ENCODE measurements at regions not wholly inside any gene's neighbourhood (a gene's known extent, or its start where the extent isn't known, plus 50 kb on each side); places are given as distances from the start of the nearest gene placed in this dataset.

GRCh38 chr19:28284389-28284788, 928.6 kb downstream of the UQCRFS1 start:
- TF ChIP-seq, protein P1, sequence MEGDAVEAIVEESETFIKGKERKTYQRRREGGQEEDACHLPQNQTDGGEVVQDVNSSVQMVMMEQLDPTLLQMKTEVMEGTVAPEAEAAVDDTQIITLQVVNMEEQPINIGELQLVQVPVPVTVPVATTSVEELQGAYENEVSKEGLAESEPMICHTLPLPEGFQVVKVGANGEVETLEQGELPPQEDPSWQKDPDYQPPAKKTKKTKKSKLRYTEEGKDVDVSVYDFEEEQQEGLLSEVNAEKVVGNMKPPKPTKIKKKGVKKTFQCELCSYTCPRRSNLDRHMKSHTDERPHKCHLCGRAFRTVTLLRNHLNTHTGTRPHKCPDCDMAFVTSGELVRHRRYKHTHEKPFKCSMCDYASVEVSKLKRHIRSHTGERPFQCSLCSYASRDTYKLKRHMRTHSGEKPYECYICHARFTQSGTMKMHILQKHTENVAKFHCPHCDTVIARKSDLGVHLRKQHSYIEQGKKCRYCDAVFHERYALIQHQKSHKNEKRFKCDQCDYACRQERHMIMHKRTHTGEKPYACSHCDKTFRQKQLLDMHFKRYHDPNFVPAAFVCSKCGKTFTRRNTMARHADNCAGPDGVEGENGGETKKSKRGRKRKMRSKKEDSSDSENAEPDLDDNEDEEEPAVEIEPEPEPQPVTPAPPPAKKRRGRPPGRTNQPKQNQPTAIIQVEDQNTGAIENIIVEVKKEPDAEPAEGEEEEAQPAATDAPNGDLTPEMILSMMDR (IDR thresholded peaks at IDR 0.05; ENCODE audit: unreplicated experiment), result no peak
- no TSS peak for BruUV-seq (replicated peaks)
- Mint-ChIP-seq H3K27ac (ENCODE audit: unreplicated experiment) (no peak overlapping the region), H3K27me3 (ENCODE audit: unreplicated experiment) (no peaks in the 10 kb centered on the region), H3K9me3 (ENCODE audit: low read depth, unreplicated experiment) (peaks cover 10% of the 10 kb centered on the region), H3K4me1 (ENCODE audit: low read depth, unreplicated experiment) (no peaks in the 10 kb centered on the region), H3K4me3 (ENCODE audit: low read depth, unreplicated experiment) (no peak overlapping the region), H3K36me3 (ENCODE audit: insufficient read depth, unreplicated experiment) (no peaks in the 10 kb centered on the region)
- intact Hi-C loops (cut with micrococcal nuclease; ENCODE audit: unreplicated experiment), result no loop called here
- CTCF ChIA-PET, result no interaction called here
- no peak for DNase-seq

- BruUV-seq (replicated peaks), result no TSS peak
- Mint-ChIP-seq H3K36me3 (ENCODE audit: insufficient read depth, unreplicated experiment) (no peaks in the 10 kb centered on the region), H3K4me1 (ENCODE audit: low read depth, unreplicated experiment) (no peaks in the 10 kb centered on the region), H3K4me3 (ENCODE audit: low read depth, unreplicated experiment) (no peak overlapping the region), H3K27me3 (ENCODE audit: unreplicated experiment) (no peaks in the 10 kb centered on the region), H3K27ac (ENCODE audit: unreplicated experiment) (no peak overlapping the region), H3K9me3 (ENCODE audit: low read depth, unreplicated experiment) (peaks cover 10% of the 10 kb centered on the region)
- TF ChIP-seq, protein P1 (IDR thresholded peaks at IDR 0.05; ENCODE audit: unreplicated experiment), result no peak
- no peak for DNase-seq
- intact Hi-C loops (cut with micrococcal nuclease; ENCODE audit: unreplicated experiment), result no loop called here
- CTCF ChIA-PET, result no interaction called here
Measured at GRCh38 chr19:28283592-28283991, 929.4 kb downstream of the UQCRFS1 start.

- Mint-ChIP-seq H3K27me3 (ENCODE audit: unreplicated experiment) (no peaks in the 10 kb centered on the region), H3K27ac (ENCODE audit: unreplicated experiment) (no peak overlapping the region), H3K36me3 (ENCODE audit: insufficient read depth, unreplicated experiment) (no peaks in the 10 kb centered on the region), H3K4me1 (ENCODE audit: low read depth, unreplicated experiment) (no peaks in the 10 kb centered on the region), H3K9me3 (ENCODE audit: low read depth, unreplicated experiment) (peaks cover 5% of the 10 kb centered on the region), H3K4me3 (ENCODE audit: low read depth, unreplicated experiment) (no peak overlapping the region)
- no peak for DNase-seq
- BruUV-seq (replicated peaks), result no TSS peak
- intact Hi-C loops (cut with micrococcal nuclease; ENCODE audit: unreplicated experiment), result no loop called here
- CTCF ChIA-PET, result no interaction called here
- TF ChIP-seq, protein P1 (IDR thresholded peaks at IDR 0.05; ENCODE audit: unreplicated experiment), result no peak
Measured at GRCh38 chr19:28281676-28282075, 931.3 kb downstream of the UQCRFS1 start.

- Mint-ChIP-seq H3K36me3 (ENCODE audit: insufficient read depth, unreplicated experiment) (no peaks in the 10 kb centered on the region), H3K27ac (ENCODE audit: unreplicated experiment) (no peak overlapping the region), H3K4me3 (ENCODE audit: low read depth, unreplicated experiment) (no peak overlapping the region), H3K27me3 (ENCODE audit: unreplicated experiment) (no peaks in the 10 kb centered on the region), H3K9me3 (ENCODE audit: low read depth, unreplicated experiment) (peaks cover 26% of the 10 kb centered on the region), H3K4me1 (ENCODE audit: low read depth, unreplicated experiment) (no peaks in the 10 kb centered on the region)
- CTCF ChIA-PET, result no interaction called here
- intact Hi-C loops (cut with micrococcal nuclease; ENCODE audit: unreplicated experiment), result no loop called here
- TF ChIP-seq, protein P1 (IDR thresholded peaks at IDR 0.05; ENCODE audit: unreplicated experiment), result no peak
- no TSS peak for BruUV-seq (replicated peaks)
- no peak for DNase-seq
Measured at GRCh38 chr19:28264556-28264955, 948.4 kb downstream of the UQCRFS1 start.

DNA sequence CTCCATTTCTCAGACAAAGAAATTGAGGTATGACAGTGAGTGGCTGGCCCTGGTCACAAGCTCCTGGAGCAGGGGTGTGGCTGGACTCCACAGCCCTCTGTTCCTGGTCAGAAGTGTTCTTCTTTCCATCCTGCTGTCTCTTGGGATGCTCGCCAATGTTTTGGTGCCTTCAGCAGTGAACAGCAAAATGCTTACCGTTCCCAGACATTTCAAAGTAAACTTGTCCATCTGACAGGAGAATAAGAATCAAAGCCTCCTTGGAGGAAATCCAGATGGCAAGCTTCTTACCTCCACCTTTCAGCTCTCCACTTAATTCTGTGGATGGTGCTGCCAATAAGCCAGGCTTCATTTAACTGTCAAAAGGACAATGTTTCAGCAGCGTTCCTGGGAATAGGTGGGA, 954.1 kb downstream of the UQCRFS1 start:
- no peaks in the 10 kb centered on the region for H3K36me3 Mint-ChIP-seq (ENCODE audit: insufficient read depth, unreplicated experiment)
- intact Hi-C loops (cut with micrococcal nuclease; ENCODE audit: unreplicated experiment), result no loop called here
- H3K4me3 Mint-ChIP-seq (ENCODE audit: low read depth, unreplicated experiment), result no peak overlapping the region
- CTCF ChIA-PET, result no interaction called here
- TF ChIP-seq, protein P1 (IDR thresholded peaks at IDR 0.05; ENCODE audit: unreplicated experiment), result no peak
- H3K4me1 Mint-ChIP-seq (ENCODE audit: low read depth, unreplicated experiment), result no peaks in the 10 kb centered on the region
- H3K27me3 Mint-ChIP-seq (ENCODE audit: unreplicated experiment), result no peaks in the 10 kb centered on the region
- BruUV-seq (replicated peaks), result no TSS peak
- DNase-seq, result no peak
- no peak overlapping the region for H3K27ac Mint-ChIP-seq (ENCODE audit: unreplicated experiment)
- H3K9me3 Mint-ChIP-seq (ENCODE audit: low read depth, unreplicated experiment), result peaks cover 14% of the 10 kb centered on the region

All from Calu3 (cell line).